Stimulated activated naive CD8-positive, alpha-beta T cell treated with anti-CD3 and anti-CD28 coated beads, Interleukin-15, Interleukin-2, amounts not matched to agents 100 ng/mL and 50 ng/mL, for 24 hours (primary cell): ENCODE measurements at regions not wholly inside any gene's neighbourhood (a gene's known extent, or its start where the extent isn't known, plus 50 kb on each side); places are given as distances from the start of the nearest gene placed in this dataset.

Experiments used
- H3K27ac Mint-ChIP-seq: one replicate; pipeline ENCODE4 v1.8.0; 2021; ENCODE audit warnings: mild to moderate bottlenecking, mixed read lengths
- H3K27me3 Mint-ChIP-seq: one replicate; pipeline ENCODE4 v1.8.0; 2021; ENCODE audit warnings: mixed read lengths
- H3K36me3 Mint-ChIP-seq: one replicate; pipeline ENCODE4 v1.8.0; 2021; ENCODE audit warnings: low read depth, mixed read lengths
- H3K4me1 Mint-ChIP-seq: one replicate; pipeline ENCODE4 v1.8.0; 2021; ENCODE audit warnings: low read depth, mixed read lengths
- H3K4me3 Mint-ChIP-seq: one replicate; pipeline ENCODE4 v1.8.0; 2021; ENCODE audit warnings: mild to moderate bottlenecking, mixed read lengths
- H3K9me3 Mint-ChIP-seq: one replicate; pipeline ENCODE4 v1.8.0; 2021; ENCODE audit warnings: mixed read lengths

DNA sequence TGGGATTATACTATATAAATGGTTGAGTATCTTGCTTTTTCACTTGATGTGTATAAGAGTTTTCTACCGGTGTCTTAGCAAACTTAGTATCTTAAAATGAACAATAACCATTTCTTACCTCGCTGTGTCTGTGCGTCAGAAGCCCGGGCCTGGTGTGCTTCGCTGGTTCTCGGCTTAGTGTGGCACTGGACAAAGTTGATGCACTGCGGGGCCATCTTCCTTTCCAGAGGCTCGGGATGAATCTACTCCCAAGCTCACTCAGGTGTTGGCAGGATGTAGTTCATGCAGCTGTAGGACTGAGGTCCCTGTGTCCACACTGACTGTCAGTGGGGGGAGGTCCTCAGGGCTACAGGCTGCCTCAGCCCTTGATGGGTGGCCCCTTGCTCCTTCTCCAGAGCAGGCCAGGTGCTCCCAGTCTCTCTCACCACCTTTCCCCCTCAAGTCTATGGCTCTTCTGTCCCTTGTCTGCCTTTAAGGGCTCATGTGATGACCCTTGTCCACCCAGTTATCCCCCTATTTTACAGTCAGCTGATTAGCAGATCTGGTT lies 227.8 kb downstream of the GLRX3 start:
- Mint-ChIP-seq H3K27ac (no peak overlapping the region), H3K36me3 (no peaks in the 10 kb centered on the region), H3K9me3 (no peaks in the 10 kb centered on the region), H3K4me3 (no peak overlapping the region), H3K4me1 (no peaks in the 10 kb centered on the region), H3K27me3 (no peaks in the 10 kb centered on the region)

- no peaks in the 10 kb centered on the region for H3K36me3 Mint-ChIP-seq
- no peaks in the 10 kb centered on the region for H3K9me3 Mint-ChIP-seq
- H3K27ac Mint-ChIP-seq = no peak overlapping the region
- H3K27me3 Mint-ChIP-seq = no peaks in the 10 kb centered on the region
- H3K4me3 Mint-ChIP-seq = no peak overlapping the region
- H3K4me1 Mint-ChIP-seq = no peaks in the 10 kb centered on the region
Measured at GRCh38 chr10:130364631-130365411, 228.6 kb downstream of the GLRX3 start.

- H3K4me3 Mint-ChIP-seq = no peak overlapping the region
- H3K27me3 Mint-ChIP-seq = no peaks in the 10 kb centered on the region
- H3K27ac Mint-ChIP-seq = no peak overlapping the region
- no peaks in the 10 kb centered on the region for H3K9me3 Mint-ChIP-seq
- no peaks in the 10 kb centered on the region for H3K4me1 Mint-ChIP-seq
- H3K36me3 Mint-ChIP-seq = no peaks in the 10 kb centered on the region
Measured at GRCh38 chr10:130368761-130369560, 232.8 kb downstream of the GLRX3 start.

GRCh38 chr10:130369645-130370381 lies 233.6 kb downstream of the GLRX3 start:
- no peaks in the 10 kb centered on the region for H3K27me3 Mint-ChIP-seq
- no peaks in the 10 kb centered on the region for H3K4me1 Mint-ChIP-seq
- H3K4me3 Mint-ChIP-seq = no peak overlapping the region
- no peak overlapping the region for H3K27ac Mint-ChIP-seq
- H3K36me3 Mint-ChIP-seq = no peaks in the 10 kb centered on the region
- H3K9me3 Mint-ChIP-seq = no peaks in the 10 kb centered on the region

DNA sequence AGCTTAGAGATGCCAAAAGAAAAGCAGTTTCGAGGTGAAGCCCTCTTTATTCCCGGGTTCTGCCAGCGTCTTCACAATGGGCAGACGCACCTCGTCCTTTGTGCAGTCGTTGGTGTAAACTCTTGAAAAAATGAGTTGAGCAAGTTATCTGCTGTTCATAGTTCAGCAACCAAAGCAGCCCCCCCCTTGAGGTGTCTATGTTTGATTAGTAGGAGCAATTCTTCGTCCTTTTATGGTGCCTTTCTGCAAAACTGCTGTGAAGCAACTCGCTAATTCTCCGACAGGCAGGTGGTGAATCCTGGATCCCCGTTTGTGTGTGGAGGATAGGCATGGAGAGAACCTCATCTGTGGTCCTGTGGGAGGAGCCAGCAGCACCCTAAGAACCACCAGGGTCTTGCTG lies 234.5 kb downstream of the GLRX3 start:
- H3K27ac Mint-ChIP-seq = no peak overlapping the region
- H3K4me3 Mint-ChIP-seq = no peak overlapping the region
- no peaks in the 10 kb centered on the region for H3K36me3 Mint-ChIP-seq
- no peaks in the 10 kb centered on the region for H3K27me3 Mint-ChIP-seq
- no peaks in the 10 kb centered on the region for H3K9me3 Mint-ChIP-seq
- no peaks in the 10 kb centered on the region for H3K4me1 Mint-ChIP-seq

DNA sequence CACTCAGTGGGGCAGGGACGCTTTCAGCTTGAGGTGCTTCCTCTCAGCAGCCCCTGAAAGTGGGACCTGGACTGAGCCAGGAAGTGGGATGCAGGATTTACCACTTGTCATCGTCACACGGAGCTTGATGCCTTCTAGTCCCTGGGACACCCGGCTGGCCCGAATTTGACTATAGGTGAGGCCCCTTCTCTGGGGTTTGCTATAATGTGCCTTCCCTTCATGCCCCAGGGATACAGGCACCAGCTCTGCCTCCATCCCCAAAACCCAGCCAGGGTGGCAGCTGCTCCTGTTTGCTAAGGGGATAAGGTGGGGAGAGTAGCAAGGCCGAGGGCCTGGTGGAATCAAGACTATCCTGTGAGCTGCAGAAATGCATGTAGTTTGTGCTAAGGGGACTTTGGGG lies 235.0 kb downstream of the GLRX3 start:
- Mint-ChIP-seq H3K4me3 (no peak overlapping the region), H3K4me1 (no peaks in the 10 kb centered on the region), H3K27ac (no peak overlapping the region), H3K9me3 (no peaks in the 10 kb centered on the region), H3K27me3 (no peaks in the 10 kb centered on the region), H3K36me3 (no peaks in the 10 kb centered on the region)

DNA sequence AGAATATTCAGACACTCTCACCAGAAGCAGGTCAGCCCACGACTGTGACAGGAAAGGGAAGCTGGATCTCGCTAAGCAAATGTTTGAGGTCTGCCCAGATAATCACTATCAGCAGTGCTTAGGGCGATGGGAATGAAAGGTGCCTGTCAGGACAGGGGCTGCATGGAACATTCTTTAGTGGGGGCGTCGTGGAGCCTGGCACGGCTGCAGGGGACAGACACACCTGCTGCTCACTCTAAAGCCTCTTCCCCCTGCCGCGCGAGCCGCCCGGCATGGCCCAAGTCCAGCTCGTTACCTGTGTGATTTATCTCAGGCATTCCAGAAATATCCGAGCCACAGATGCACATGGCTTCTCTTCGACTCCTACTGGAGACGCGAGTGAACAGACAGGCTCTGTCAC lies 235.5 kb downstream of the GLRX3 start:
- Mint-ChIP-seq H3K4me1 (no peaks in the 10 kb centered on the region), H3K27me3 (no peaks in the 10 kb centered on the region), H3K9me3 (no peaks in the 10 kb centered on the region), H3K36me3 (no peaks in the 10 kb centered on the region), H3K27ac (no peak overlapping the region), H3K4me3 (no peak overlapping the region)

- Mint-ChIP-seq H3K27me3 (no peaks in the 10 kb centered on the region), H3K9me3 (no peaks in the 10 kb centered on the region), H3K27ac (no peak overlapping the region), H3K4me1 (no peaks in the 10 kb centered on the region), H3K4me3 (no peak overlapping the region), H3K36me3 (no peaks in the 10 kb centered on the region)
Measured at GRCh38 chr10:130372222-130372621, 236.0 kb downstream of the GLRX3 start.

GRCh38 chr10:130372866-130373265 lies 236.7 kb downstream of the GLRX3 start:
- Mint-ChIP-seq H3K36me3 (no peaks in the 10 kb centered on the region), H3K4me3 (no peak overlapping the region), H3K27me3 (no peaks in the 10 kb centered on the region), H3K9me3 (no peaks in the 10 kb centered on the region), H3K27ac (no peak overlapping the region), H3K4me1 (no peaks in the 10 kb centered on the region)

DNA sequence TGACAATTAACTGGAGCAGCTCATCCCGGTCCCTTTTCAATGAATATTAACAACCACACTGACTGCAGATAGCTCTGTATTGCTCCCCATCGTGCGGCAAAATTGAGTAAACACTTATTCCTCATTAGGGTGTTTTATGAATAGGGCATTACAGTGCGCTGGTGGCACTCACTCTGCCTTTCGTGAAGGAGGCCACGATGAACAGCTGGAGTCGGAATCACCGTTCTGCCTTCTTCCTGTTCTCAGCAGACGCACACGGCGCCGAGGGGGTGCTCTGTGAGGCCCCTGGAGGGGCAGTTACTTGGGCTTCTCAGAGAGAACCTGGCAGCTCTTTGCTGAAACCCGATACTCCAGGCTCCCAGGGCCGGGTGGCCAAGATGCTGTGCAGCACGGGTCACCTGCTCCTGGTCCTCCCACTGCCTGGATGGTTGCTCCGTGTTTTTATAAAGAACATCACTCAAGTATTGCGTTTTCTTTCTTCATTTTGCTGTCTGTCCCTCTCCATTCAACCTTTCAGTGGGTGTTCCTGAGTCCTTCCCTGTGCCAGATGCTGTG lies 241.9 kb downstream of the GLRX3 start:
- Mint-ChIP-seq H3K27me3 (no peaks in the 10 kb centered on the region), H3K9me3 (peaks cover 3% of the 10 kb centered on the region), H3K4me3 (no peak overlapping the region), H3K4me1 (no peaks in the 10 kb centered on the region), H3K36me3 (no peaks in the 10 kb centered on the region), H3K27ac (no peak overlapping the region)

- Mint-ChIP-seq H3K9me3 (peaks cover 3% of the 10 kb centered on the region), H3K36me3 (no peaks in the 10 kb centered on the region), H3K27me3 (no peaks in the 10 kb centered on the region), H3K27ac (no peak overlapping the region), H3K4me3 (no peak overlapping the region), H3K4me1 (no peaks in the 10 kb centered on the region)
Measured at GRCh38 chr10:130378556-130379400, 242.6 kb downstream of the GLRX3 start.

- no peaks in the 10 kb centered on the region for H3K27me3 Mint-ChIP-seq
- no peaks in the 10 kb centered on the region for H3K36me3 Mint-ChIP-seq
- H3K27ac Mint-ChIP-seq = no peak overlapping the region
- peaks cover 12% of the 10 kb centered on the region for H3K9me3 Mint-ChIP-seq
- H3K4me1 Mint-ChIP-seq = no peaks in the 10 kb centered on the region
- H3K4me3 Mint-ChIP-seq = no peak overlapping the region
Measured at GRCh38 chr10:130380056-130380455, 243.9 kb downstream of the GLRX3 start.

GRCh38 chr10:130382031-130382430 lies 245.8 kb downstream of the GLRX3 start:
- Mint-ChIP-seq H3K27ac (no peak overlapping the region), H3K4me3 (no peak overlapping the region), H3K27me3 (no peaks in the 10 kb centered on the region), H3K36me3 (no peaks in the 10 kb centered on the region), H3K4me1 (no peaks in the 10 kb centered on the region), H3K9me3 (peaks cover 25% of the 10 kb centered on the region)
